ENCODE measurements at regions not wholly inside any gene's neighbourhood (a gene's known extent, or its start where the extent isn't known, plus 50 kb on each side); places are given as distances from the start of the nearest gene placed in this dataset.

DNA sequence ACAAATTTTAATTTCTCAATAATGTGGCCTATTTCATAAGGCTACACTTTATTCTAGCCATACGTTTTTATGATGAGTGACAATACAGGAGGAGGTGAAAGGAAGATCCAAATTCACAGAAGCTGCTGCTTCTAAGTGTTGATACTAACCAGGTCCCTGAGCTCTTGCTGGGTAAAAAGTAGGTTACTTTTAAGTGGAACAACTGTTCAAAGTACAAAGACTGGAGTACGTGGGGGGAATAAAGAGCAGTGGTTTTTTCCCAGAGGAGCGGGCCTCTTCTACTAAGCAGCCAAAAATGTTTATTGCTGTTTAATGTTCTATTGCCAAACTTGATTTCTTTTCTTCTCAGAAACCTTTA, 301.8 kb downstream of the AEBP2 start:
- peak overlapping the region; percentile 53; the same call in 1 of the 2 replicates for H4K91ac ChIP-seq (ENCODE audit: insufficient read depth, low read depth, low read length)
- no peak overlapping the region for H2AFZ ChIP-seq (replicated peaks; ENCODE audit: low read length, poor library complexity)
- H3K4ac ChIP-seq (ENCODE audit: low read depth, low read length): no peak overlapping the region
- no peak overlapping the region for H2BK20ac ChIP-seq (ENCODE audit: low read depth, low read length)
- no peaks in the 10 kb centered on the region for H3K36me3 ChIP-seq (ENCODE audit: control insufficient read depth, insufficient read depth, low read length)
- H3K14ac ChIP-seq (replicated peaks; ENCODE audit: low read depth, low read length): peak overlapping the region; percentile 69
- peak overlapping the region; percentile 35; the same call in 1 of the 2 replicates for H4K5ac ChIP-seq (ENCODE audit: low read depth, low read length)
- no peaks in the 10 kb centered on the region for H3K27me3 ChIP-seq (ENCODE audit: control insufficient read depth, insufficient read depth, low read length)
- intact Hi-C loops (cut with micrococcal nuclease) (no loop called here), dilution Hi-C loops (cut with HindIII; ENCODE audit: low sequenced_read_pairs, unreplicated experiment) (no loop called here), in situ Hi-C loops (cut with MboI; ENCODE audit: low sequenced_read_pairs) (loop anchor here (10.0 kb wide), 2 partner anchors 474 to 624 kb away; partner anchors contain the start of gene PDE3A)
- no peaks in the 10 kb centered on the region for H3K9me3 ChIP-seq (ENCODE audit: control insufficient read depth, insufficient read depth, low read length)
- no peaks in the 10 kb centered on the region for H4K20me1 ChIP-seq (ENCODE audit: insufficient read depth, low read length)
- POLR2A ChIA-PET (ENCODE audit: unreplicated experiment): no interaction called here
- H3K79me1 ChIP-seq (ENCODE audit: low read depth in 1 of 2, low read length in 2 of 2): no peaks in the 10 kb centered on the region
- DNase-seq: no peak
- no peak overlapping the region for H2BK5ac ChIP-seq (ENCODE audit: low read depth, low read length, poor library complexity, severe bottlenecking)
- no peak overlapping the region for H3K4me2 ChIP-seq (ENCODE audit: low read depth, low read length)
- H2BK15ac ChIP-seq (ENCODE audit: low read depth, low read length): no peak overlapping the region; the same call in 2 of the 3 replicates
- H3K23ac ChIP-seq (ENCODE audit: low read depth, low read length): no peak overlapping the region
- H3K9me1 ChIP-seq (ENCODE audit: insufficient read depth, low read length): no peaks in the 10 kb centered on the region; the same call in 1 of the 2 replicates
- H2AK9ac ChIP-seq (replicated peaks; ENCODE audit: low read depth, low read length, poor library complexity): no peak overlapping the region
- no peak overlapping the region for H3K4me3 ChIP-seq (ENCODE audit: insufficient read depth, low read depth, low read length)
- TF ChIP-seq FOS (IDR thresholded peaks at IDR 0.05; ENCODE audit: low read depth, low read length): no peak
- no peak for TF ChIP-seq POLR2A (IDR thresholded peaks at IDR 0.05; ENCODE audit: low read depth, low read length)
- TF ChIP-seq MAFK (IDR thresholded peaks at IDR 0.05; ENCODE audit: low read depth, low read length): no peak
- no peak for TF ChIP-seq CEBPB (IDR thresholded peaks at IDR 0.05; ENCODE audit: low read depth, low read length)
- TF ChIP-seq, protein P1, sequence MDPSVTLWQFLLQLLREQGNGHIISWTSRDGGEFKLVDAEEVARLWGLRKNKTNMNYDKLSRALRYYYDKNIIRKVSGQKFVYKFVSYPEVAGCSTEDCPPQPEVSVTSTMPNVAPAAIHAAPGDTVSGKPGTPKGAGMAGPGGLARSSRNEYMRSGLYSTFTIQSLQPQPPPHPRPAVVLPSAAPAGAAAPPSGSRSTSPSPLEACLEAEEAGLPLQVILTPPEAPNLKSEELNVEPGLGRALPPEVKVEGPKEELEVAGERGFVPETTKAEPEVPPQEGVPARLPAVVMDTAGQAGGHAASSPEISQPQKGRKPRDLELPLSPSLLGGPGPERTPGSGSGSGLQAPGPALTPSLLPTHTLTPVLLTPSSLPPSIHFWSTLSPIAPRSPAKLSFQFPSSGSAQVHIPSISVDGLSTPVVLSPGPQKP (IDR thresholded peaks at IDR 0.05; ENCODE audit: borderline replicate concordance, low read depth, low read length): no peak
- no peak for TF ChIP-seq MAZ (IDR thresholded peaks at IDR 0.05; ENCODE audit: borderline replicate concordance, low read depth, low read length)
- no peak for TF ChIP-seq BHLHE40 (IDR thresholded peaks at IDR 0.05; ENCODE audit: low read depth, low read length)
- TF ChIP-seq SMC3 (IDR thresholded peaks at IDR 0.05; ENCODE audit: low read depth, low read length): no peak
- TF ChIP-seq NFE2L2 (IDR thresholded peaks at IDR 0.05; ENCODE audit: low read depth, low read length): no peak
- TF ChIP-seq CHD1 (IDR thresholded peaks at IDR 0.05; ENCODE audit: low read depth, low read length): no peak
- TF ChIP-seq RCOR1 (IDR thresholded peaks at IDR 0.05; ENCODE audit: insufficient replicate concordance, low read length): no peak
- TF ChIP-seq, protein P2, sequence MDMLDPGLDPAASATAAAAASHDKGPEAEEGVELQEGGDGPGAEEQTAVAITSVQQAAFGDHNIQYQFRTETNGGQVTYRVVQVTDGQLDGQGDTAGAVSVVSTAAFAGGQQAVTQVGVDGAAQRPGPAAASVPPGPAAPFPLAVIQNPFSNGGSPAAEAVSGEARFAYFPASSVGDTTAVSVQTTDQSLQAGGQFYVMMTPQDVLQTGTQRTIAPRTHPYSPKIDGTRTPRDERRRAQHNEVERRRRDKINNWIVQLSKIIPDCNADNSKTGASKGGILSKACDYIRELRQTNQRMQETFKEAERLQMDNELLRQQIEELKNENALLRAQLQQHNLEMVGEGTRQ (IDR thresholded peaks at IDR 0.05; ENCODE audit: low read depth, low read length): no peak
- no peak for TF ChIP-seq RAD21 (IDR thresholded peaks at IDR 0.05; ENCODE audit: low read length)
- no peak for TF ChIP-seq RFX5 (IDR thresholded peaks at IDR 0.05; ENCODE audit: low read depth, low read length)
- TF ChIP-seq CTCF (conservative IDR thresholded peaks at IDR 0.05; ENCODE audit: low read depth, low read length): no peak
- no peak for TF ChIP-seq MXI1 (IDR thresholded peaks at IDR 0.05; ENCODE audit: borderline replicate concordance, low read depth, low read length)
- no peak overlapping the region; the same call in 1 of the 2 replicates for H2BK120ac ChIP-seq (ENCODE audit: low read depth, low read length)
- WGBS, 2 experiments (ENCODE audit: extremely low coverage in 2 of 2, insufficient read length in 1 of 2): no CpG with 5 or more reads among the region's 3 CpGs
- ATAC-seq (ENCODE audit: low read depth): no peak
- H3K56ac ChIP-seq (ENCODE audit: extremely low read depth, insufficient read depth, low read length): no peak overlapping the region
- H2AK5ac ChIP-seq (ENCODE audit: low read depth, low read length): no peak overlapping the region
- H3K27ac ChIP-seq (ENCODE audit: insufficient read depth, low read length): no peak overlapping the region
- H4K8ac ChIP-seq (ENCODE audit: low read depth in 2 of 2, low read length in 2 of 2): peak overlapping the region in 1 of 2 experiments; percentile 49; a peak in 2 of 4 replicates
- no TSS peak for BruUV-seq (replicated peaks)
- CTCF ChIA-PET: interaction anchor here (0.6 to 2.6 kb wide), 4 partner anchors 9 to 883 kb away, joined by 3 to 5 read pairs (median 4); no protein-coding TSS in a partner anchor
- H3K4me1 ChIP-seq (ENCODE audit: control insufficient read depth, insufficient read depth, low read length): peaks cover 2% of the 10 kb centered on the region; the same call in 1 of the 2 replicates
- H3K9ac ChIP-seq (ENCODE audit: low read depth, low read length): no peak overlapping the region
- H3K18ac ChIP-seq (ENCODE audit: low read depth, low read length): peak overlapping the region; percentile 58; the same call in 1 of the 2 replicates
